Neural cell (in vitro differentiated cells): ENCODE measurements at regions not wholly inside any gene's neighbourhood (a gene's known extent, or its start where the extent isn't known, plus 50 kb on each side); places are given as distances from the start of the nearest gene placed in this dataset.

ENCODE experiments used
- H2AFZ ChIP-seq: fragments of 200-600, 300-800 bp; sonication (generic), shearing (Covaris generic); 2 replicates; pipeline ENCODE4 v1.6.0; 2014; ENCODE audit warnings: low read depth, mild to moderate bottlenecking, antibody characterized with exemption, low read length, moderate library complexity
- H3F3A ChIP-seq: fragments of 200-600 bp; shearing (Covaris generic); 2 replicates; pipeline ENCODE4 v1.6.1; 2016; ENCODE audit warnings: mild to moderate bottlenecking, moderate library complexity, mixed read lengths, antibody characterized with exemption, low read length; ENCODE audit not compliant: insufficient read depth, poor library complexity, severe bottlenecking
- H3K27ac ChIP-seq: fragments of 200-600, 300-800 bp; sonication (generic), shearing (Covaris generic); 2 replicates; pipeline ENCODE4 v1.5.1; 2014; ENCODE audit warnings: mild to moderate bottlenecking, low read length, moderate library complexity
- H3K27me3 ChIP-seq: fragments of 300-800, 200-600 bp; sonication (generic), shearing (Covaris generic); 2 replicates; pipeline ENCODE4 v1.6.0; 2014; ENCODE audit warnings: mild to moderate bottlenecking, low read depth, low read length, moderate library complexity; ENCODE audit not compliant: insufficient read depth
- H3K36me3 ChIP-seq: fragments of 300-800, 200-600 bp; sonication (generic), shearing (Covaris generic); 2 replicates; pipeline ENCODE4 v1.5.1; 2014; ENCODE audit warnings: mild to moderate bottlenecking, antibody characterized with exemption, low read length, moderate library complexity; ENCODE audit not compliant: insufficient read depth
- H3K4me2 ChIP-seq: fragments of 300-800, 200-600 bp; sonication (generic), shearing (Covaris generic); 2 replicates; pipeline ENCODE4 v1.6.0; 2014; ENCODE audit warnings: mild to moderate bottlenecking, low read length
- H3K4me3 ChIP-seq: fragments of 300-800, 200-600 bp; sonication (generic), shearing (Covaris generic); 2 replicates; pipeline ENCODE4 v1.5.1; 2014; ENCODE audit warnings: mild to moderate bottlenecking, low read length, moderate library complexity
- H3K79me2 ChIP-seq: fragments of 200-600 bp; shearing (Covaris generic); replicated peaks from 2 replicates; pipeline ENCODE4 v1.6.0; 2014; ENCODE audit warnings: mild to moderate bottlenecking, low read length, moderate library complexity; ENCODE audit not compliant: insufficient read depth
- H3K9ac ChIP-seq: fragments of 300-800, 200-600 bp; sonication (generic), shearing (Covaris generic); 2 replicates; pipeline ENCODE4 v1.6.1; 2016; ENCODE audit warnings: mild to moderate bottlenecking, low read length, mixed read lengths
- H3K9me2 ChIP-seq: fragments of 200-600 bp; shearing (Covaris generic); 2 replicates; pipeline ENCODE4 v1.6.1; 2016; ENCODE audit warnings: mild to moderate bottlenecking, low read length, mixed read lengths; ENCODE audit not compliant: insufficient read depth
- H3K9me3 ChIP-seq: fragments of 200-600, 300-800 bp; sonication (generic), shearing (Covaris generic); 2 replicates; pipeline ENCODE4 v1.6.1; 2016; ENCODE audit warnings: mild to moderate bottlenecking, mixed run types, low read length, moderate library complexity, mixed read lengths
- H4K20me1 ChIP-seq: fragments of 200-600 bp; shearing (Covaris generic); 2 replicates; pipeline ENCODE4 v1.6.1; 2016; ENCODE audit warnings: mild to moderate bottlenecking, mixed run types; ENCODE audit not compliant: insufficient read depth
- EP300 ChIP-seq: fragments of 450-650 bp; conservative IDR thresholded peaks from 2 replicates; pipeline ENCODE4 v1.6.1; 2014; ENCODE audit warnings: antibody characterized with exemption, mild to moderate bottlenecking, moderate library complexity; ENCODE audit not compliant: poor library complexity, severe bottlenecking
- EZH2 ChIP-seq: fragments of 200-600, 300-800 bp; shearing (Covaris generic), sonication (generic); IDR thresholded peaks from 2 replicates; pipeline ENCODE4 v1.6.1; 2014; ENCODE audit warnings: antibody characterized with exemption, low read length, borderline replicate concordance, mild to moderate bottlenecking; ENCODE audit not compliant: insufficient read depth, poor library complexity, severe bottlenecking
- MXI1 ChIP-seq: fragments of 450-650 bp; conservative IDR thresholded peaks from 2 replicates; pipeline ENCODE4 v1.6.1; 2014; ENCODE audit warnings: antibody characterized with exemption, mild to moderate bottlenecking; ENCODE audit not compliant: poor library complexity, severe bottlenecking
- POLR2AphosphoS5 ChIP-seq: IDR thresholded peaks from 2 replicates; pipeline ENCODE4 v1.6.1; 2012
- RAD21 ChIP-seq: fragments of 450-650 bp; conservative IDR thresholded peaks from 2 replicates; pipeline ENCODE4 v1.6.1; 2014; ENCODE audit warnings: antibody characterized with exemption, mild to moderate bottlenecking, moderate library complexity
- SMC3 ChIP-seq: fragments of 450-650 bp; conservative IDR thresholded peaks from 2 replicates; pipeline ENCODE4 v1.6.1; 2014; ENCODE audit warnings: antibody characterized with exemption, mild to moderate bottlenecking, moderate library complexity; ENCODE audit not compliant: poor library complexity
- TAF1 ChIP-seq: IDR thresholded peaks from 2 replicates; pipeline ENCODE4 v1.6.1; 2012; ENCODE audit warnings: low read depth
- TF ChIP-seq, protein P1 (sequence below): IDR thresholded peaks from 2 replicates; pipeline ENCODE4 v1.6.1; 2012; ENCODE audit warnings: borderline replicate concordance
- TF ChIP-seq, protein P2 (sequence below): fragments of 450-650 bp; IDR thresholded peaks from 2 replicates; pipeline ENCODE4 v1.5.1; 2014; ENCODE audit warnings: antibody characterized with exemption, mild to moderate bottlenecking, moderate library complexity; ENCODE audit not compliant: poor library complexity, severe bottlenecking

DNA sequence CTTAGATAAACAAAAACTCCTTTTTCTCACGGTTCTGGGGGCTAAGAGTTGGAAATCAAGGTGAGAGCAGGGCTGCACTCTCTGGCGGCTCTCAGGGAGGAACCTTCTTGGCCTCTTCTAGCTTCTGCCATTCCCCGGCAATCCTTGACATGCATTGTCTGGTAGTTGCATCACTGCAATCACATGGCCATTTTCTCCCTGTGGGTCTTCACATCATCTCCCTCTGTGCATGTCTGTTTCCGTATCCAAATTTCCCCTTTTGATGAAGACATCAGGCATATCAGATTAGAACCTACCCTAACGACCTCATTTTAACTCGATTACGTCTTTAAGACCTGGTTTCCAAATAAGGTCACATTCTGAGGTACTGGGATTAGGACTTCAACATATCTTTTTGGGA lies 129.2 kb upstream of the MAN2A1 start:
- no peaks in the 10 kb centered on the region for H3F3A ChIP-seq
- no peak overlapping the region for H3K4me2 ChIP-seq
- no peak for TF ChIP-seq TAF1
- no peak for TF ChIP-seq RAD21
- no peak for TF ChIP-seq EP300
- TF ChIP-seq, protein P1, sequence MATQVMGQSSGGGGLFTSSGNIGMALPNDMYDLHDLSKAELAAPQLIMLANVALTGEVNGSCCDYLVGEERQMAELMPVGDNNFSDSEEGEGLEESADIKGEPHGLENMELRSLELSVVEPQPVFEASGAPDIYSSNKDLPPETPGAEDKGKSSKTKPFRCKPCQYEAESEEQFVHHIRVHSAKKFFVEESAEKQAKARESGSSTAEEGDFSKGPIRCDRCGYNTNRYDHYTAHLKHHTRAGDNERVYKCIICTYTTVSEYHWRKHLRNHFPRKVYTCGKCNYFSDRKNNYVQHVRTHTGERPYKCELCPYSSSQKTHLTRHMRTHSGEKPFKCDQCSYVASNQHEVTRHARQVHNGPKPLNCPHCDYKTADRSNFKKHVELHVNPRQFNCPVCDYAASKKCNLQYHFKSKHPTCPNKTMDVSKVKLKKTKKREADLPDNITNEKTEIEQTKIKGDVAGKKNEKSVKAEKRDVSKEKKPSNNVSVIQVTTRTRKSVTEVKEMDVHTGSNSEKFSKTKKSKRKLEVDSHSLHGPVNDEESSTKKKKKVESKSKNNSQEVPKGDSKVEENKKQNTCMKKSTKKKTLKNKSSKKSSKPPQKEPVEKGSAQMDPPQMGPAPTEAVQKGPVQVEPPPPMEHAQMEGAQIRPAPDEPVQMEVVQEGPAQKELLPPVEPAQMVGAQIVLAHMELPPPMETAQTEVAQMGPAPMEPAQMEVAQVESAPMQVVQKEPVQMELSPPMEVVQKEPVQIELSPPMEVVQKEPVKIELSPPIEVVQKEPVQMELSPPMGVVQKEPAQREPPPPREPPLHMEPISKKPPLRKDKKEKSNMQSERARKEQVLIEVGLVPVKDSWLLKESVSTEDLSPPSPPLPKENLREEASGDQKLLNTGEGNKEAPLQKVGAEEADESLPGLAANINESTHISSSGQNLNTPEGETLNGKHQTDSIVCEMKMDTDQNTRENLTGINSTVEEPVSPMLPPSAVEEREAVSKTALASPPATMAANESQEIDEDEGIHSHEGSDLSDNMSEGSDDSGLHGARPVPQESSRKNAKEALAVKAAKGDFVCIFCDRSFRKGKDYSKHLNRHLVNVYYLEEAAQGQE, result no peak
- TF ChIP-seq SMC3, result no peak
- no peak for TF ChIP-seq EZH2
- TF ChIP-seq, protein P2, sequence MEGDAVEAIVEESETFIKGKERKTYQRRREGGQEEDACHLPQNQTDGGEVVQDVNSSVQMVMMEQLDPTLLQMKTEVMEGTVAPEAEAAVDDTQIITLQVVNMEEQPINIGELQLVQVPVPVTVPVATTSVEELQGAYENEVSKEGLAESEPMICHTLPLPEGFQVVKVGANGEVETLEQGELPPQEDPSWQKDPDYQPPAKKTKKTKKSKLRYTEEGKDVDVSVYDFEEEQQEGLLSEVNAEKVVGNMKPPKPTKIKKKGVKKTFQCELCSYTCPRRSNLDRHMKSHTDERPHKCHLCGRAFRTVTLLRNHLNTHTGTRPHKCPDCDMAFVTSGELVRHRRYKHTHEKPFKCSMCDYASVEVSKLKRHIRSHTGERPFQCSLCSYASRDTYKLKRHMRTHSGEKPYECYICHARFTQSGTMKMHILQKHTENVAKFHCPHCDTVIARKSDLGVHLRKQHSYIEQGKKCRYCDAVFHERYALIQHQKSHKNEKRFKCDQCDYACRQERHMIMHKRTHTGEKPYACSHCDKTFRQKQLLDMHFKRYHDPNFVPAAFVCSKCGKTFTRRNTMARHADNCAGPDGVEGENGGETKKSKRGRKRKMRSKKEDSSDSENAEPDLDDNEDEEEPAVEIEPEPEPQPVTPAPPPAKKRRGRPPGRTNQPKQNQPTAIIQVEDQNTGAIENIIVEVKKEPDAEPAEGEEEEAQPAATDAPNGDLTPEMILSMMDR, result no peak
- TF ChIP-seq POLR2AphosphoS5, result no peak
- TF ChIP-seq MXI1, result no peak
- H3K9me2 ChIP-seq, result no peaks in the 10 kb centered on the region
- H3K79me2 ChIP-seq, result no peaks in the 10 kb centered on the region
- no peak overlapping the region for H3K27ac ChIP-seq
- no peak overlapping the region for H2AFZ ChIP-seq
- no peaks in the 10 kb centered on the region for H3K27me3 ChIP-seq
- no peaks in the 10 kb centered on the region for H3K9me3 ChIP-seq
- no peaks in the 10 kb centered on the region for H3K36me3 ChIP-seq
- no peak overlapping the region for H3K9ac ChIP-seq
- H3K4me3 ChIP-seq, result no peak overlapping the region
- no peaks in the 10 kb centered on the region for H4K20me1 ChIP-seq

DNA sequence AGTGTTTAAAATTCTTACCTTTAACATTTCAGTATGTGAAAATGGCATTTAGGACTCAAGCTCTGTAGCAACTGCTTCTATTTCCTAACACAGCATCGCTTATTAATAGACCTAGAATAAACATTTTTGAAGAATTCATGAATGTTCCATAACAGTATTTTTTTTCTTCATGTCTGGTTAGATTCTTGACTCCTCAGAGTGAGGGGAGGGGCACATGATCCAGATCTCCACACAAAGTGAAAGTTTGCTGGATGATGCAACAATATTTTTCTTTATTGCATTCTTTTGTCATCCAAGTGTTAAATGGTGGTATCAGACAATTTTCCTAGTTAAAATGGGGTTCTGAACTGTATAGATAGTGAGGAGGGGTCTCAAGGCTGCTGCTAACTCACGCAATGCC lies 130.8 kb upstream of the MAN2A1 start:
- Histone ChIP-seq H3K4me2 (no peak overlapping the region), H3F3A (no peaks in the 10 kb centered on the region), H4K20me1 (no peaks in the 10 kb centered on the region), H2AFZ (no peak overlapping the region), H3K9me3 (no peaks in the 10 kb centered on the region), H3K9me2 (no peaks in the 10 kb centered on the region), H3K9ac (no peak overlapping the region), H3K27ac (no peak overlapping the region), H3K4me3 (no peak overlapping the region), H3K36me3 (no peaks in the 10 kb centered on the region), H3K27me3 (no peaks in the 10 kb centered on the region), H3K79me2 (no peaks in the 10 kb centered on the region)
- TF ChIP-seq RAD21, result no peak
- TF ChIP-seq POLR2AphosphoS5, result no peak
- no peak for TF ChIP-seq EZH2
- TF ChIP-seq, protein P1, result no peak
- TF ChIP-seq, protein P2, result no peak
- TF ChIP-seq SMC3, result no peak
- no peak for TF ChIP-seq MXI1
- TF ChIP-seq TAF1, result no peak
- TF ChIP-seq EP300, result no peak
